HG02970 (cell line): ENCODE measurements at regions not wholly inside any gene's neighbourhood (a gene's known extent, or its start where the extent isn't known, plus 50 kb on each side); places are given as distances from the start of the nearest gene placed in this dataset.
A peak's percentile ranks its signal among the peaks of the same experiment; 100 is the strongest.
"Not testable (repeated sequence)": the region's sequence is repeated elsewhere in the genome, so short reads cannot be mapped to it uniquely, and the experiment has no call there.

Experiments
- ATAC-seq: cut with Tn5 transposase; IDR thresholded peaks from one replicate; pipeline ENCODE4 v1.9.1; 2021; ENCODE audit warnings: mild to moderate bottlenecking, moderate library complexity, moderate number of reproducible peaks; ENCODE audit not compliant: unreplicated experiment, low FRiP score

- not testable (repeated sequence) for ATAC-seq
Observed at GRCh38 chr14:105675433-105675832, 149.1 kb downstream of the TMEM121 start.

- ATAC-seq = not testable (repeated sequence)
Observed at GRCh38 chr14:105675905-105676670, 149.7 kb downstream of the TMEM121 start.

- not testable (repeated sequence) for ATAC-seq
Observed at GRCh38 chr14:105678057-105678456, 151.7 kb downstream of the TMEM121 start.

- not testable (repeated sequence) for ATAC-seq
Observed at GRCh38 chr14:105678996-105679958, 152.9 kb downstream of the TMEM121 start.

- ATAC-seq = peak; percentile 39
Observed at GRCh38 chr14:105679959-105680735, 153.8 kb downstream of the TMEM121 start.

- ATAC-seq = peak; percentile 45
Observed at GRCh38 chr14:105680736-105681098, 154.3 kb downstream of the TMEM121 start.

- ATAC-seq = not testable (repeated sequence)
Observed at GRCh38 chr14:105681606-105682185, 155.3 kb downstream of the TMEM121 start.

- not testable (repeated sequence) for ATAC-seq
Observed at GRCh38 chr14:105682442-105682841, 156.1 kb downstream of the TMEM121 start.

GRCh38 chr14:105682956-105683570 is 156.7 kb downstream of the TMEM121 start:
- no peak for ATAC-seq

GRCh38 chr14:105684056-105684455 is 157.7 kb downstream of the TMEM121 start:
- not testable (repeated sequence) for ATAC-seq

- ATAC-seq = not testable (repeated sequence)
Observed at GRCh38 chr14:105684597-105684996, 158.2 kb downstream of the TMEM121 start.

- no peak for ATAC-seq
Observed at GRCh38 chr14:105685003-105685402, 158.6 kb downstream of the TMEM121 start.

GRCh38 chr14:105685605-105686004 is 159.2 kb downstream of the TMEM121 start:
- not testable (repeated sequence) for ATAC-seq

GRCh38 chr14:105686050-105686449 is 159.7 kb downstream of the TMEM121 start:
- not testable (repeated sequence) for ATAC-seq

GRCh38 chr14:105686462-105687170 is 160.2 kb downstream of the TMEM121 start:
- not testable (repeated sequence) for ATAC-seq

GRCh38 chr14:105687171-105688022 is 161.0 kb downstream of the TMEM121 start:
- ATAC-seq = not testable (repeated sequence)

- not testable (repeated sequence) for ATAC-seq
Observed at GRCh38 chr14:105688023-105688351, 161.6 kb downstream of the TMEM121 start.

GRCh38 chr14:105688664-105689221 is 162.4 kb downstream of the TMEM121 start:
- not testable (repeated sequence) for ATAC-seq
